ENCODE measurements at regions not wholly inside any gene's neighbourhood (a gene's known extent, or its start where the extent isn't known, plus 50 kb on each side); places are given as distances from the start of the nearest gene placed in this dataset.

DNA sequence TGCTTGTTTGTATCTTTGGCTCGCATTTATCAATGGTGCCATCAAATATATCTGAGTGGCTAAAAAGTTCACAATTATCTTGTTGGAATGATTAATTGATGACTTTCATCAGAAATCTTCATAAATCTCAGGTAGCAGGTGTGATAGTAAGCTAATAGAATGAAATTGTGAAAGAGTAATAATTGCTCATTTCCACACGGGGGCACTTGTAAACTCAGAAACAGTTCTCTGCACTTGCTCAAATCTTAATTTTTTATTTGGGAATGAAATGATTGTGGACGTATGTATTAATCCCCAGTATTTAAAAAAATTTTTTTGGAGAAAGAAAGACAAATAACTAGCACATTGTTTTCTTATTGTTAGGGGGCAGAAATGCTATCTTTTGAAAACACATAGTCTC is 132.8 kb downstream of the DTHD1 start:
- TF ChIP-seq, protein P1, sequence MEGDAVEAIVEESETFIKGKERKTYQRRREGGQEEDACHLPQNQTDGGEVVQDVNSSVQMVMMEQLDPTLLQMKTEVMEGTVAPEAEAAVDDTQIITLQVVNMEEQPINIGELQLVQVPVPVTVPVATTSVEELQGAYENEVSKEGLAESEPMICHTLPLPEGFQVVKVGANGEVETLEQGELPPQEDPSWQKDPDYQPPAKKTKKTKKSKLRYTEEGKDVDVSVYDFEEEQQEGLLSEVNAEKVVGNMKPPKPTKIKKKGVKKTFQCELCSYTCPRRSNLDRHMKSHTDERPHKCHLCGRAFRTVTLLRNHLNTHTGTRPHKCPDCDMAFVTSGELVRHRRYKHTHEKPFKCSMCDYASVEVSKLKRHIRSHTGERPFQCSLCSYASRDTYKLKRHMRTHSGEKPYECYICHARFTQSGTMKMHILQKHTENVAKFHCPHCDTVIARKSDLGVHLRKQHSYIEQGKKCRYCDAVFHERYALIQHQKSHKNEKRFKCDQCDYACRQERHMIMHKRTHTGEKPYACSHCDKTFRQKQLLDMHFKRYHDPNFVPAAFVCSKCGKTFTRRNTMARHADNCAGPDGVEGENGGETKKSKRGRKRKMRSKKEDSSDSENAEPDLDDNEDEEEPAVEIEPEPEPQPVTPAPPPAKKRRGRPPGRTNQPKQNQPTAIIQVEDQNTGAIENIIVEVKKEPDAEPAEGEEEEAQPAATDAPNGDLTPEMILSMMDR (IDR thresholded peaks at IDR 0.05; ENCODE audit: unreplicated experiment): peak; percentile 14
- intact Hi-C loops (cut with micrococcal nuclease; ENCODE audit: unreplicated experiment): loop anchor here (5.0 to 10.0 kb wide), 2 partner anchors 831 to 978 kb away; partner anchors contain the start of gene NWD2
- Mint-ChIP-seq H3K27ac (ENCODE audit: unreplicated experiment) (no peak overlapping the region), H3K4me1 (ENCODE audit: low read depth, unreplicated experiment) (no peaks in the 10 kb centered on the region), H3K9me3 (ENCODE audit: low read depth, unreplicated experiment) (no peaks in the 10 kb centered on the region), H3K27me3 (ENCODE audit: unreplicated experiment) (peaks cover 41% of the 10 kb centered on the region), H3K36me3 (ENCODE audit: insufficient read depth, unreplicated experiment) (no peaks in the 10 kb centered on the region), H3K4me3 (ENCODE audit: low read depth, unreplicated experiment) (no peak overlapping the region)
- CTCF ChIA-PET: interaction anchor here (0.9 kb wide), 1 partner anchor 970 kb away, joined by 3 read pairs; no protein-coding TSS in a partner anchor
- BruUV-seq (replicated peaks): no TSS peak
- no peak for DNase-seq

DNA sequence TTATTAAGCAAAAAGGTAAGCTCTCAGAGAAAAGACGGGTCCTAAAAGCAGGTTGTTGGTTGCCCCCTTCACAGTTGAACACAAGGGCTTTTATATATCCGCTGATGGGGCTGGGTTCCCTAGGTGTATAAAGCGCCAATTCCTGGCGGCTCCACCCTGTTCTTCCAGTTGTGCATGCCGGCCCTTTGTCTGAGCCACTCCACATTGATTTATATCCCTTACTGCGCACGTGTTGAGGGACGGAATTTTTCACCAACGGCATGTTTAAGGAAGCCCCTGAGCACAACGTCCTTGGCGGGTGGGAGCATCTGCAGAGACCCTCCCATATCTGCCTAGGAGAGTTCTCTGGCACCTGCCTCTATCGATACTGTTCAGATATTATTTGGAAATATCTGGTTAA is 135.7 kb downstream of the DTHD1 start:
- H3K27ac Mint-ChIP-seq (ENCODE audit: unreplicated experiment): no peak overlapping the region

DNA sequence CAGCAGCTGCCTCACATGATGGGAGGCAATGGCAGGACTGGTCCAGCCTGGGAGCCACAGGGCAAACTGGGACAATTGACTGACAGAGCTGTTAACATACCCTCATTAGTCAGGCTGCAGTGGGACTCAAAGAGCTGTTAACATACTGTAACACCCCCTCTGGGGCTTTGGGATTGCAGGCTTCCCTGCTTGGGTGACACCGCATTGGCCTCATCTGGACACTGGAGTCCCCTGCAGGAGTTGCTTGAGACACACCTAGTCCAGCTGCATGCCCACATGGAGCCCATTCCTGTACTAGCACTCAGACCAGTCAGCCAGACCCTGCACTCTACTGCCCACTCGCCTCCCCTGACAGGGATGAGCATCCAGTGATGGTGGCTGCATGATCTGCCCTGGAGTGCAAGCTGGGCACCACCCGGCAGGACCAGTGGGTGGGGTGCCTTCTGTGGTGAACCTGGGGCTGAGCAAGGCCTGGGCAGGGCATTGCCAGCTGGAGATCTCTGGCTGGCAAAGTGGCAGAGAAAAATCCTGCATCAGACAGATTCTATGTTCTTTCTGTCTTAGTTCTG is 138.8 kb downstream of the DTHD1 start:
- BruUV-seq (replicated peaks): no TSS peak
- no peak overlapping the region for H3K27ac Mint-ChIP-seq (ENCODE audit: unreplicated experiment)
- no peak overlapping the region for H3K4me3 Mint-ChIP-seq (ENCODE audit: low read depth, unreplicated experiment)
- CTCF ChIA-PET: no interaction called here
- TF ChIP-seq, protein P1 (IDR thresholded peaks at IDR 0.05; ENCODE audit: unreplicated experiment): no peak
- no peaks in the 10 kb centered on the region for H3K4me1 Mint-ChIP-seq (ENCODE audit: low read depth, unreplicated experiment)
- DNase-seq: no peak
- intact Hi-C loops (cut with micrococcal nuclease; ENCODE audit: unreplicated experiment): no loop called here
- peaks cover 28% of the 10 kb centered on the region for H3K27me3 Mint-ChIP-seq (ENCODE audit: unreplicated experiment)
- no peaks in the 10 kb centered on the region for H3K9me3 Mint-ChIP-seq (ENCODE audit: low read depth, unreplicated experiment)
- H3K36me3 Mint-ChIP-seq (ENCODE audit: insufficient read depth, unreplicated experiment): no peaks in the 10 kb centered on the region

More for the DNA sequence above, 135.7 kb downstream of the DTHD1 start:
- TF ChIP-seq, protein P1 (IDR thresholded peaks at IDR 0.05; ENCODE audit: unreplicated experiment): no peak
- no peaks in the 10 kb centered on the region for H3K9me3 Mint-ChIP-seq (ENCODE audit: low read depth, unreplicated experiment)
- no peaks in the 10 kb centered on the region for H3K4me1 Mint-ChIP-seq (ENCODE audit: low read depth, unreplicated experiment)
- CTCF ChIA-PET: no interaction called here
- H3K36me3 Mint-ChIP-seq (ENCODE audit: insufficient read depth, unreplicated experiment): no peaks in the 10 kb centered on the region
- no TSS peak for BruUV-seq (replicated peaks)
- DNase-seq: no peak
- no peak overlapping the region for H3K4me3 Mint-ChIP-seq (ENCODE audit: low read depth, unreplicated experiment)
- peaks cover 28% of the 10 kb centered on the region for H3K27me3 Mint-ChIP-seq (ENCODE audit: unreplicated experiment)
- intact Hi-C loops (cut with micrococcal nuclease; ENCODE audit: unreplicated experiment): loop anchor here (10.0 kb wide), 1 partner anchor 828 kb away; the partner anchor contains the start of gene NWD2

DNA sequence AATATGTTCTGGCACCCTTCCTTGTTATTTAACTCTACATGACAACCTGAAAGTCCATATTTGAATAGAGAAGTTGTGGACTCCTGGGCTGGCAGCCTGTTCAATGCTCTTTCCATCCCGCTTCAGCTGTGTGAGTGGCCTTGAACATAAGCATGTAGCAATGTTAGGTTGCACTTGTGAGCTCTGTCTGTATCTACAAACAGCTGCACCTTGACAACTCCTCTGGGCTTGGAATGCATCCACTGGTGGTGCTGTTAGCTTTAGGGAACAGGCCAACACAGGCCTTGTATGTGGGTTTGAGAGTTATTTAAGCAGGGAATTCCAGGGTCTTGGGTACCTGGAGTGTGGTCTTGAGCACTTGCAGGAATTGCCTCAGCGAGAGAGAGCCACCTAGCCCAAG is 141.2 kb downstream of the DTHD1 start:
- Mint-ChIP-seq H3K4me3 (ENCODE audit: low read depth, unreplicated experiment) (no peak overlapping the region), H3K27ac (ENCODE audit: unreplicated experiment) (no peak overlapping the region), H3K9me3 (ENCODE audit: low read depth, unreplicated experiment) (no peaks in the 10 kb centered on the region), H3K36me3 (ENCODE audit: insufficient read depth, unreplicated experiment) (no peaks in the 10 kb centered on the region), H3K27me3 (ENCODE audit: unreplicated experiment) (peaks cover 20% of the 10 kb centered on the region), H3K4me1 (ENCODE audit: low read depth, unreplicated experiment) (no peaks in the 10 kb centered on the region)
- BruUV-seq (replicated peaks): no TSS peak
- DNase-seq: no peak
- CTCF ChIA-PET: no interaction called here
- intact Hi-C loops (cut with micrococcal nuclease; ENCODE audit: unreplicated experiment): no loop called here
- TF ChIP-seq, protein P1 (IDR thresholded peaks at IDR 0.05; ENCODE audit: unreplicated experiment): no peak

Data from Calu3 (cell line).